NCI-H1436 treated with DMSO at 0.1 percent for 48 hours (cell line): ENCODE measurements at regions not wholly inside any gene's neighbourhood (a gene's known extent, or its start where the extent isn't known, plus 50 kb on each side); places are given as distances from the start of the nearest gene placed in this dataset.
A peak's percentile ranks its signal among the peaks of the same experiment; 100 is the strongest.

Experiments
- DNase-seq: peaks from one replicate; lab custom pipeline; 2025; lab: John Stamatoyannopoulos, UW

DNA sequence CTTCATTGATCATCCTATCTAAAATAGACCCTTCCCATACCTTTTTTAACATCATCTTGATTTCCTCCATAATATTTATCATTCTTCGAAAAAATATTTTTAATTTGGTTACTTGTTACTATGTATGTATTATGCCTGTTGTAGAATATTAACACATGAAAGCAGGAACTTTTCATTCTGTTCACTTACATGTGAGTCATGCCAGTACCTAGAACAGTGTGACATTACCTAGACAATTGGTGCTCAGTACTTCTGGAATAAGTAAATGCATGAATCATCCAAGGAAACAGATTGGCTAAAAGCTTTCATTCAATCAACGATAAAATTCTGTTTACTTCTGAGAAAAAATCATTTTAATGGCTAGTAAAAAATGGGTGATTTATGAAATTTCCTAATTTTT lies 76.4 kb downstream of the CXXC4 start:
- DNase-seq = no peak

DNA sequence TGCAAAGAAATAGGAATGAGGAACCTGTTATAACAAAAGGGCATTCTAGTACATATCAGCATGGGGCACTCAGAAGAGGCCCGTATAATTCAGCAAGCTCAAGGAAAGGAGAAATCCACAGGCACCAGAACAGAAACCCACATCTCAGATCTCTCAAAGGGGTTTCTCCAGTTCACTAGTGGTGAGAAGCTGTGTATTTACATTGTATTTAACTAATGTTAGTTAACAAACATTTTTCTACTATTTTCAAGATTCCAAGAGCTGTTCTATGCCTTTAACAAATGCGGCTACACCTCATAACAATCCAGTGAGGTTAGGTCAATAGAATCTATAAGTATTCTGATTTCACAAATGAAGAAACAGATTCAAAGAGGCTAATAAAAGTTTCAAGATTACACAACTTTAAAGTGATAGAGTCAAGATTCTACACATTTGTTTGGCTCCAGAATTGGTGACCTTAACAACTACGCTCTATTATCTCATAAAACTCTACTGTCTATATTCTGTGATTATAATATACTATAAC lies 77.3 kb downstream of the CXXC4 start:
- DNase-seq = no peak

DNA sequence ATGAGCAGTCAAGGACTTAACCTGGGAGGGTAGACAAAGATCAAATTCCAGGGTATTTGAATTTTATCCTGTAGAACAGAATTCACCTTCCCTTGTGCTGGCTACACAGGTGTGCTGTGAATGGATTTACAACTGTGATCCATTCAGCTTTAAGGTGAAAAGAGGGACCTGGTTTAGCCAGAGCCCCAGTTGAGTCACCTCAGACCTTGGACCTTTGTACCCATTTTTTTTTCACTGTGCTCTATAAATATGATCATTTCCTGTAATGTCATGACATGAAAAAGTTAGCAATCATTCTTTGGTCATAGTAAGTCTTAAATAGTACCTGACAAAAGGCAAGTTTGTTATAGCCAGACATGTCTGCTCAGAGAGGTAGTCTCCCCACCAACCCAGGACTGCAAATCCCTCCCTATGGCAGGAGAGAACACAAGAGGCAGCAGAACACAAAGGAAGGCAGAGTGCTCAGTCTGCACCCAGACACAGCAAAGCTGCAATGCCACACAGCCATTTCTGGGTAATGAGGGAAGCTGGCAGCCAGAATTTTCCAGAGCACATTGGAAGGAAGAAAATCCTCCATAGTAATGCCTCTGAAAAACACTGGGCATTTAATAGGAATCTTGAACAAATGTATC lies 77.9 kb downstream of the CXXC4 start:
- no peak for DNase-seq

DNA sequence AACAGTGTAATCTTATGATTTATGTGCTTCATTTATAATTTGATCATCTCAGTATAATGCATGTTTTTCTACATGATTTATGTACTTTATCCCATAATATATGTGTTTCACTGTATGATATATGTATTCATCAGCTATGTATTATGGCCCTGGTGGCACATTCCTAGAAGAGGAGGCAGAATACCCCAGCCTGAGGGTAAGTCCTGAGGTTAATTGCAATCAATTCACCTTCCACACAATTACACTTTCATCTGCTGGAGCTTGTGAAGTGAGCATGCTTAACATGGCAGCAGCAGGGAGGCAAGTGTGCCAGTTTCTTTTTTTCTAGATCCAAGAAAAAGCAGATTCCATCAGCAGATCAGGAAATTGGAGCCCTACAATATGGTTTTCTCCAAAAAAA lies 81.2 kb downstream of the CXXC4 start:
- DNase-seq = no peak

DNA sequence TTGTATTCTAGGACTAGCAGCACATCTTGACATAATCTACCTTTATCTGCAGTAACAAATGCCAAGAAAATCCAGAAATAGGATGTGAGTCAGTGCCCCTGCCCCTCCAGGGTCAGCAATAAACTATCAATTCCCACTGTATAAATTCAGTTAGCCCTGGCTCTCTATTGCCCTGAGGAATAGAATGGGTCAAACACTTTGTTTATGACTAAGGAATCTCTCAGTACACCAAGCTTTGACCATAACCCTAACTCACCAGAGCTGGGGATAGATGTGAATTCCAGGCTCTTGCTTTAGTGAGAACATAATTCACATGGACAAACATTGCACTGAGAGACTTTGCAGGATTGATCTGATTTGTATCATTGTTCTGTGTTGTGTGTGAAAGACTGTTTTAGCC lies 82.3 kb downstream of the CXXC4 start:
- DNase-seq = no peak

DNA sequence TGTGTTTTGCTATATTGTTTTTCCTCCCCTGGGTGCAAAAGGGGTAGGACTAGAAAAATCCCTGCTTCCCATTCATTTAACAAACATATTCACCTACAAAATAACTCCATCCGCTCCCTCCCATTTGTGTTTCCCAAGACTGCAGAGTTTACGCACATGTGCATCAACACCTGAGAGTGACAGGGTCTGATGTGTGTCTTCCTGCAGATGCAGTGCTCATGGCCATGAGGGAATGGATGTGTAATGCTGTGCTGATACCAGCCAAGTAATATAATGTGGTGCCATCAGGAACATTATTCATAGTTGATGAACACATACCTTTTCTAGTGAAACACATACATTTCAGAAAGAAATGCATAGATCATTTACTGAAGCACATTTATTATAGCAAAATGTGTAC lies 83.2 kb downstream of the CXXC4 start:
- no peak for DNase-seq

DNA sequence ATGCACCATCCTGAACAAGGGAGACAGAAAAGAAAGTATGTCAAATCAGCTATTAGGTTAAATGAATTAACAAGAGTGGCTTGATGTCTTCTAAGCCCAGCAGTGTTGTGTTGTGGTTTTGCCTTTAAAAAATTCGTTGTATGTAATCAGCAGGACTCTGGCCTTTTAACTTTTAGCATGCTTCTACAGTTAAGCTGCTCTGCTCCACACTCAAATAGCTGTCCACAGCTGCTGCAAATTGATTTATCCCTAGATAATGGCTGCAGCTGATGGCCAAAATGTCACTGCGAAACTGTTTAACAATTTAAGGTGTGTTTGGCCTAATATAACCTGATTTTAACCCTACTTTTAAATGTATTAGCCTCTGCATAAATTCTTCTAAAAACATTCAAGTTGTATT lies 85.8 kb downstream of the CXXC4 start:
- DNase-seq = no peak

DNA sequence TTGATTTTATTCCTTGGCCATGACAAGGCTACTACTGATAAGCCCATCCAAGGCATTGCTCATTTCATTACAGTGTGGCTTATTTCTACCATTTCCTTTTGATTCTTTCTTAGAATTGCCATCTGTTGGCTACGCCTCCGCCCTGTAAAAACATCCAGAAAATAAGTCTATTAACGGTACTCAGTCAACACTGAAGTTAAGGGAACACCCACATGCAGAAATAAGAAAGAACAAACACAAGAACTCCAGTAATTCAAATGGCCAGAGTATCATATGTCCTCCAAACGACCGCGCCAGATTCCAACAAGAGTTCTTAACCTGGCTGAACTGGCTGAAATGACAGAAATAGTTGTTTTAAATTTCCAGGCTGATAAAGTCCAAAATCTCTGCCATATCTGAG lies 90.3 kb downstream of the CXXC4 start:
- DNase-seq = no peak

DNA sequence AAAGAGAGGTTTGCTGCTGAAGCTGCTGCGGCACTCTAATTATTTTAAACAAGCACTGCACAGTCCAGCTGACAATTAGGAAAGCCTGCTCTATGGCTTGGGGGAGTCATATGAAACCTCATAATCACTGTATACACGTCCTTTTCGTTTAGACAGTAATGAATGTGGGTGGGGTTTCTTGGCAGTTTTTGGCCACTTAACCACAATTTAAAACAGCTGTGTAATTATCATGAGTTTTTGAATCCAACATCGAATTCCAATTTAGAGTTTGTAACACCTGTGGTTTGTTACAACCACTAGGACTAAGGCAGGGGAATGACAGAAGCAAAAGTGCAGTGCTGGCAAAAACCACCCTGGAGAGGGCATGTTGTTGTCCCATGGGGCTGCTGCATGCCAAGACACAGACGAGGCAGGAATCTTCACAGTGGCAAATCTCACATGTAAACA lies 99.5 kb downstream of the CXXC4 start:
- DNase-seq = peak; percentile 10

DNA sequence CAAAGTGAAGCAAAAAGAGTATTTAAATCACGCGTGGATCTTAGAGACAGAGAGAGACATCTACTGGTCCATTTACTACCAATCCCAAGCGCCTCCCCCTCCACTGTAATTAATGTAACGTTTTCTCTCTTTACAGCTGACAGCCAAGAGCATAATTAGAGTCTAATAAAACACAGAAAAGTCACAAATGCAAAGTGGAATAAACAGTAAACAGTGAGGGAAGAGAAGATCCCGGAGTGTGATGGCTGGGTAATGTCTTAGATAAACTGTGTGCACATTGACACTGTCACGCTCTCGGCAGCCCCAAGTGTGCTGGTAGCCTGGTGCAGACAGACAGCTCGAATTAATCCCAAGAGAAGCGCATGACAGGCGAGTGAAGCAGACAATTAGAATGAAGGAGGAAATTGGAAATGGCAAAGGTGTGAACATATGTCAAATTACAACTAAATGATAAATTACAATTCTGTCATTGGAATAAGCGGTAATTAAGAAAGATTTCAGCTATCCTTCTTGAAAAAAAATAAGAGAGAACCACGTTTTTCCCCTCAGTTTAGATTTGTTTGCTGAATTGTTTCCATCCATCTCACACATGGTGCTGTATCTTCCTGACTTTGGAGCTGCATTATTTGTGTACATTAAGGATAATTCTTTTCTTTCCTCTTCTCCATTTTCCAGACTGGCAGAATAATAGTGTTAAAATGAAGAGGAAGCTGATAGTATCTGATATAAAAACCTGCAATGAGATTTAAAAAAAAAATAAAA lies 100.1 kb downstream of the CXXC4 start:
- DNase-seq = peak; percentile 5

DNA sequence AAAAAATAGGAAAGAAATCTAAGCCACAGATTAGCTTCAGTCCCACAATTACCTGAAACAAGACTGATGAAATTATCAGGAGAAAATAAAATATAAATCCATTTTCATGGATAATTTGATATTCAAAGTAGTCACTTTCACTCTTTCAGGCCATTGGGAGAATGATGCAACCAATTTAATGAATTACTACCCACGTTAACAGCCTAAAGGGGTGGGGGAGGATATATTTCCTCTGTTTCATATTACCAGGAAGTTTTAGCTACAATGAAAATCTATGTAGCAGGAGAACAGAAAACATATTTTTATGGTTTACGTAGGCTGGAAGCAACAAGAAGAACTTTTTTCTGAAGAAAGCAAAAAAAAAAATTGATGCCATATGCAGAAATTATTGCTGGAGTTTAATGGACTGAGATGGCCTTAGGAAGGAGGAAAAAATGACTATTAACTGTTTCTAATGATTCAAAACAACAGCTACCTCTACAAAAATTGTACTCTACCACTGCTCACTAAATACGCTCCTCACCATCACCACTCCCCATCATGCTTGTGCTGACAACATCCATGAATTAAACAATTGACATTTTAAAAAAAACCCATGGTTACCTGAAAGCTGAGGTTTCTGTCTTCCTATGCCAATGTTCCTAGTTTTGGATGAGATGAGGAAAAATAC lies 100.9 kb downstream of the CXXC4 start:
- peak; percentile 2 for DNase-seq

DNA sequence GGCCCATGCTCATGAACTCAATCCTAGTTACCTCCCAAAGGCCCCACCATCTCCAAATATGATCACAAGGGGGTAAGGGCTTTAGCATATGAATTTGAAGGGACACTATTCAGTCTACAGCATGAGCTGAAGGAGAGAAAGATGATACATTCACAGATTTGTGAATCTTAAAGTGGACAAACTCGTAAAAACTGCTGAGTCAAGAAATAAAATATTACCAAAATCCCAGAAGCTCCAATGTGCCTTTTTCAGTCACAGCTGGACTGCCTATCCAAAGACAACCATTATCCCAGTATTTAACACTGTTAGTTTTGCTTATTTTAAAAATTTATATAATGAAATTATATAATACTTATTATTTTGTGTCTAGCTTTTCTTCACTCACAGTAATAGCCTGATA lies 109.0 kb downstream of the CXXC4 start:
- no peak for DNase-seq

DNA sequence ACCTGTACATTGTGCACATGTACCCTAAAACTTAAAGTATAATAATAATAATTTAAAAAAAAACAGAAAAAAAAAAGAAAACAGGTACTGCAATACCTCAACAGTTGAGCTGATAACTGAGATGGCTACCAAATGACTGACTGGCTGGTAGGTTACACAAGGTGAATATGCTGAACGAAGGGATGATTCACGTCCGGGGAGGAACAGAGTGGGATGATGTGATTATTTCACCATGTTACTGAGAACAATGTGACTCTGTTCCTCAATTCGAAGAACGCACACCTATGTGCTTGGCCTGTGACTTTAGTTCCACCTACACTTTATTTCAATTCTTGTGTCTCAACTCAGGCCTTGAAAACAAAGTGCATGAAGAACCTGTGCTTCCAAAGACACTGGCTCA lies 111.7 kb downstream of the CXXC4 start:
- DNase-seq = no peak

DNA sequence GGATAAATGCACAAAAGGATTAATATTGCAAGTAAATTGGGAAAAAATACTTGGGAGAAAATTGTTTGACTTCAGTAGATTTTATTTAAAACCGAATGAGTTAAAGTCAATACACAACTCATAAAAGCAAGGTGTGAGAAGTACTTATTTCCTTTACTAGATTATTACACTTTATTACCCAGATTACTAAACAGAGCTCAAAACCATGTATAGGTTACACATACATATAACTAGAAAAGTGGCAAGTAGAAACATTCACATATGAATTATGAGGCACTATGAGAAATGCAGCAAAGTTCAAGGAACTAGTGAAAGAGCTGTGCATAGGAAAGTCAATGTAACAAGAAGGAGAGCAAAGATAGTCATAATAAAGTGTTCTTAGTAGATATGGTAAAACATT lies 113.0 kb downstream of the CXXC4 start:
- DNase-seq = no peak

DNA sequence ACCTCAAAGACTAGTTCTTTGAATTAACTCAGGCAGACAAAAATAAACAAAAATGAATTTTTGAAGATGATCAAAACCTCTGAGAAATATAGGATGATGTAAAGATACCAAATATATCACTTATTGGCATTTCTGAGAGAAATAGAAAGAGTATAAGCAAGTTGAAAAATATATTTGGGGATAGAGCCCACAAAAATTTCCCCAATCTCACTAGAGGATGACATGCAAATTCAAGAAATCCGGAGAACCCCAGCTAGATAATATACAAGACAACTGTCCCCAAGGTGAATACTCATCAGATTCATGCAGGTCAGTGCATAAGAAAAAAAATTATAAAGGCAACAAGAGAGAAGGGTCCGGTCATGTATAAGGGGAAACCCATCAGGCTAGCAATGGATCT lies 129.1 kb downstream of the CXXC4 start:
- no peak for DNase-seq

DNA sequence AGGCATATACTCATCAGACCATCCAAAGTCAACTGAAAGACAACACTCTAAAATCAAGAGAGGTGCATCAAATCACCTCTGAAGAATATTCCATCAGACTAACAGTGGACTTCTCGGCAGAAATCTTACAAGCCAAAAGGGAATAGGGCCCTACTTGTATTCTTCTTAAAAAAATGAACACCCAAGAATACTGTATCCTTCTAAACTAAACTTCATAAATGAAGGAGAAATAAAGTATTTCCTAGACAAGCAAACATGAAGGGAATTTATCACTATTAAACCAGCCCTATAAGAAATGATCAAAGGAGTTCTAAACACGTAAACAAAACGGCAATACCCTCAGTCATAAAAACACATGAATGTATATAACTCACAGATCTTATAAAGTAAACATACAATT lies 141.2 kb downstream of the CXXC4 start:
- no peak for DNase-seq

DNA sequence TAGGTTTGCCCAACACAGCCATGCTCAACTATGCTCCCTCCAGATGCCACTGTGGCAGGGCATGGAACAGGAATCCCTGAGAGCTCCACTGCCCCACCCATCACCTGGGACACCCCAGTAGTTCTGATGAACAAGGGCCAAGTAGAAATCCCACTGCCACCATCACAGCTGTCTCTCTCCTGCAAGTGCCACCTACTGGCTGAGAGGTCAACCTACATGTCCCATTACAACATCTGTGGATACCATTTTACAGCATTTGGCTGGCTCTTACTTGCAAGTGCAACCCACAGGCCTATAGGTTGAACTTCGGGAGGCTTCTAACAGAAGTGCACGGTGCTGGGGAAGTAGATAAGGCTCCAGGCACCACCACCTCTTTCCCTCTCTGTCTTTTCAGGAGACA lies 142.5 kb downstream of the CXXC4 start:
- DNase-seq = no peak

DNA sequence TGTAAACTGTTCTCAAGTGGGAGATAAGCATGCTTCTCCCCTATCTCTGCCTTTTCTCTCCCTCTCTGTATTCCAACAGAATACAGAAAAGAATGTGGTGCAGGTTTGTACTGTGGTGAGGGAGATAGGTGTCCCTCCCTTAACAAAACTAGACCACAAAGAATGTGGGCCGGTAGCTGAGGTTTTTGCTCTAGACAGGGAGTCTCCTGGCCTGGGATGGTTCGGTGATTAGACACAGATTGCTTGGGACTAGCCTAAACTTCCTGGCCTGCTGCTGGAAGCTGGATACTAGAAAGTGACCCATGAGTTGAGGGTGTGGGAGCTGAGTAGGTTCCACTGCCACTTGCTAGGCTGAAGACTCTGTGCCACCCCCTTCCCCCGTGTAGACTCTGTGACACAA lies 143.0 kb downstream of the CXXC4 start:
- no peak for DNase-seq

DNA sequence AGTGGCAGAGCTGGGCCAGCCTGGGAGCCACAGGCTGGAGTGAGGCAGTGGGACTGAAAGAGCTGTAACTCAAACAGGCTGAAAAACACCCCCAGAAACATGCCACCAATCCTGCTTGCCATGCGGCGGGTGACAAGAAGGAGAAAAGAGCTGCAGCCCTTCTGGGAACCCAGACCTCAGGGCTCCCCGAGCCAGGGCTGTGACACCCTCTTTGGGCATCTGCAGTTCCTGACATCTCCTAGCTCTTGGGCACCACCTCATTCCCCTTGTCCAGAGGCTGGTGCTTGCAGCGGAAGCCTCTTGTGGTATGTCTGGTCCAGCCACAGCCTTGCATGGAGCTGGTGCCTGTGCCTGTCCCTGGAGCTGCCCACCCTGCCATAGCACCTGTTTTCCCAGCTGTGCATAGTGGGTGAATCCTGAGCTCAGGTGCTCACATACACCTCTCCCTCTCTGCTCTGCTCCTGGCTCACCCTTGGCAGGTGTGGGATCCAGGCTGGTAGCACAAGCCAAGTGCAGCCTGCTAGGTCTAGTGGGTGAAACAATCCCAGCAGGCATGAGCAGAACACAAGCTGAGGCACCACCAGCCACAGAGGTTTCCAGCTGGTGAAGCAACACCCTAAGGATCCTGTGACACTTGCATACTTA lies 149.0 kb downstream of the CXXC4 start:
- no peak for DNase-seq

DNA sequence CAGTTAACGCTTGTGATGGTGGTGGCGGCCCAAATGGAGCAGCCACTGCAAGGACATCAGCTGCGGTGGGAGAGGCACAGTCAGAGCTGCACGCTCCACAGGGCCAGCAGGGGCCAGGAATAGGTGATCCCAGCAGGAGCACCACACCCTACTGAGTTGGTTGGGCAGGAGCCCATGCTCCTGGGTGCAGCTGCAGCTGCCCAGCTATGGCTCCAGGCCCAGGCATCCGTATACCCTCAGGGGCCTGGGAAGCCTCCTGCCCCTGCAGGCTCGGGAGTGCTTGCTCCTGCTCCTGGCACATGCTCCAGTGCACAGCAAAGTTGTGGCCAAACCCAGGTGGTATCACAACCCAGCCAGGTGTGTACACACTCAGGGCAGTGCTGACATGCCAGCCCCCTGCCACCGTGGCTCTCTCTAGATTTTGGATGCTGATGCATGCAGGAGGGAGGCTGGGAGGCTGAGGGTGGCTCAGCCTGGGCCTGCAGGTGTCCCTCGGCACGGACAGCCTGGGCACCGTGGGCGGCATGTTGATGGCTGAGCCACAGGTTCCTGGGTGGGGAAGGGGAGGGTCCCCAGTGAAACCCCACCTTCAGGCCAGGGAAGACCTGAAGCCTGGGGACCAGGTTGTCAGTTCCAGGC lies 150.2 kb downstream of the CXXC4 start:
- DNase-seq = no peak

DNA sequence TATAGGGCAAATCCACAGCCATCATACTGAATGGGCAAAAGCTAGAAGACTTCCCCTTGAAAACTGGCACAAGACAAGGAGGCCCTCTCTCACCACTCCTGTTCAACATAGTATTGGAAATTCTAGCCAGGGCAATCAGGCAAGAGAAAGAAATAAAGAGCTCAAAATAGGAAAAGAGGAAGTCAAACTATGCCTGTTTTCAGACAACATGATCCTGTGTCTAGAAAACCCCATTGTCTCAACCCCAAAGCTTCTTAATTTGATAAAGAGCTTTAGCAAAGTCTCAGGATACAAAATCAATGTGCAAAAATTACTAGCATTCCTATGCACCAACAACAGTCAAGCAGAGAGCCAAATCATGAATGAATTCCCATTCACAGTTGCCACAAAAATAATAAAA lies 160.3 kb downstream of the CXXC4 start:
- DNase-seq = no peak
